Bronchial epithelial cell (primary cell): ENCODE measurements at regions not wholly inside any gene's neighbourhood (a gene's known extent, or its start where the extent isn't known, plus 50 kb on each side); places are given as distances from the start of the nearest gene placed in this dataset.
A peak's percentile ranks its signal among the peaks of the same experiment; 100 is the strongest.

Experiments
- DNase-seq: peaks from one replicate; pipeline ENCODE4 v3.0.0-alpha.2; 2010; ENCODE audit warnings: low read depth
- FAIRE-seq: peaks from 2 replicates; lab custom pipeline; 2011; peaks lifted over from hg19 to GRCh38; lab: Jason Lieb, UNC
- H3K27me3 ChIP-seq: 2 replicates; pipeline ENCODE4 v1.5.1; 2011; ENCODE audit warnings: low read length; ENCODE audit not compliant: control insufficient read depth, insufficient read depth
- H3K36me3 ChIP-seq: 2 replicates; pipeline ENCODE4 v1.5.1; 2011; ENCODE audit warnings: low read length; ENCODE audit not compliant: control insufficient read depth, insufficient read depth
- H3K4me3 ChIP-seq: 2 replicates; pipeline ENCODE4 v1.5.1; 2011; ENCODE audit warnings: mild to moderate bottlenecking, low read depth, low read length, control low read depth
- TF ChIP-seq, protein P1 (sequence below): IDR thresholded peaks from 2 replicates; pipeline ENCODE4 v1.5.1; 2011; ENCODE audit warnings: mild to moderate bottlenecking, moderate library complexity, low read length, control low read depth, inconsistent platforms; ENCODE audit not compliant: insufficient read depth, severe bottlenecking

DNA sequence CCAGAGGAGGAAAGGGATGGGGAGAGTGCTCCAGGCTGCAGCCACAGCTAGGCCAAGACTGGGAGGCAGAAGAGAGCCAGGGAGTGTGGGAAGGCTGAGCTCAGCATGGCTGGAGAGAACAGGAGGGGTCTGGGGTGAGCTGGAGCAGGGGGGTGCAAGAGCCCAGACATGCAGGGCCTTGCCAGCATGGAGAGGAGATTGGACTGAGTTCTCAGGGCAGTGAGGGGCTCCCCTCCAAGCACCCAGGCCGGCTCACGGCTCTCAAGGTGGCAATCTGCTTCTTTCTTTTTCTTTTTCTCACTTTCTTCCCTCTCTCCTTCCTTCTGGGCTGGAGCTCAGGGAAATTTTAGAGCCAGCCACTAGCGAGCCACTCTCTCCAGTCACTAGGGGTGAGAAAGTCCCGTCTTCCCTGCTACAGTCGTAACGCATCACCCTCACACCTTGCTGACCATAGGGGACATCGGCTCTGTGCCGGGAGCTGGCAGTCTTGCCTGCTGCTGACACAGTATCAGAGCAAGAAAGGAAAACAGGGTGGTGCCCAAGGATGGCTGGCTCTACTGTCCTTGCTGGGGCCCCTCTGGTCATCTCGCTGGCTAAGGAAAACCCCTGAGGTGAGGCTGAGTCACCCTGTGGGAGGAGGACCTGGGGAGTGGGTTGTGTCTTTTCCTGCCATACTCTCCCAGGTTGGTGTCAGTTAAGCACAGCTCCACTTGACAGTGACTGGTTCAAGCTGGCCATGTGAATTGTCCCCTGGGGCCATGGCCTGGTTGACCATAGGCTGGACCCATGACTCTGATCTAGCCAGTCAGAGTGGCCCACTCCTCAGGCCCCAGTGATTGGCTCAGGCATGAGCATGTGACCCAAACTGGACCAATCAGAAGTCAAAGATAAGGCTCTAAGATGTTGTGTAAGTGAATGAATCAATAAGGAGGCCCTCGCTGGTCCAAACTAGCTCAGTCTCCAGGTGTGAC lies 135.1 kb upstream of the PMEPA1 start:
- FAIRE-seq (no peak), DNase-seq (no peak)
- Histone ChIP-seq H3K36me3 (no peaks in the 10 kb centered on the region), H3K4me3 (no peak overlapping the region), H3K27me3 (peaks cover 16% of the 10 kb centered on the region)
- TF ChIP-seq, protein P1, sequence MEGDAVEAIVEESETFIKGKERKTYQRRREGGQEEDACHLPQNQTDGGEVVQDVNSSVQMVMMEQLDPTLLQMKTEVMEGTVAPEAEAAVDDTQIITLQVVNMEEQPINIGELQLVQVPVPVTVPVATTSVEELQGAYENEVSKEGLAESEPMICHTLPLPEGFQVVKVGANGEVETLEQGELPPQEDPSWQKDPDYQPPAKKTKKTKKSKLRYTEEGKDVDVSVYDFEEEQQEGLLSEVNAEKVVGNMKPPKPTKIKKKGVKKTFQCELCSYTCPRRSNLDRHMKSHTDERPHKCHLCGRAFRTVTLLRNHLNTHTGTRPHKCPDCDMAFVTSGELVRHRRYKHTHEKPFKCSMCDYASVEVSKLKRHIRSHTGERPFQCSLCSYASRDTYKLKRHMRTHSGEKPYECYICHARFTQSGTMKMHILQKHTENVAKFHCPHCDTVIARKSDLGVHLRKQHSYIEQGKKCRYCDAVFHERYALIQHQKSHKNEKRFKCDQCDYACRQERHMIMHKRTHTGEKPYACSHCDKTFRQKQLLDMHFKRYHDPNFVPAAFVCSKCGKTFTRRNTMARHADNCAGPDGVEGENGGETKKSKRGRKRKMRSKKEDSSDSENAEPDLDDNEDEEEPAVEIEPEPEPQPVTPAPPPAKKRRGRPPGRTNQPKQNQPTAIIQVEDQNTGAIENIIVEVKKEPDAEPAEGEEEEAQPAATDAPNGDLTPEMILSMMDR = no peak

DNA sequence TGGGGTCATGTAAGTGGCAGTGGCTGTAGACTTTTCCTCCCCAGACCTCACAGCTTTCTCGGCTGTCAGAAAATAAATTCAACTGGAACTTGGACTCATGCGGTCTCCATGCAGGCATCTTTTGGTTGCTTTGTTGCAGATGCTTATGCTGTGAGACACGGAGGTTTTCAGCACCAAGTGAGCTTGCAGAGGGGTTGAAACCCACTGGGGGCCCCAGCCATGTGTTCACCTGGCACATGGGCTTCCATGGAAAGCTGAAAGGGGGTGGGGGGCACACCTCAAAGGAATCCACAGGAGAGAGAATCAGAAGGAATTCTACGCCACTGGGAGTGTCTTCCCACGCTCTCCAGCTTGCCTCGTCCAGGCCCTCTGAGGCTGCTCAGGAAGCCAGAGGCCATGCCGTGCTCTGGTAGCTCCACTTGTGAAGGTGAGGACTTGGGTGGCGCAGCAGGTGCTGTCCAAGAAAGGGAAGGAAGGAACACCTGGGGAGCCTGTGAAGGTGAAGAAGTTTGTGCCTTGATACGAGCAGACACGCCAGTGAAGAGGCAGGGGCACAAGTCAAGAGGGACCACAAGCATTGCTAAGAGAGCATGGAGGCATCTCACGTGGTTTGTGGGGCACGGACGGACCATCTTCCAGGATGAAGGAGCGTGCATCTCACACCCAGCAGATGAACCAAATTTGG lies 134.3 kb upstream of the PMEPA1 start:
- H3K27me3 ChIP-seq = peaks cover 19% of the 10 kb centered on the region
- TF ChIP-seq, protein P1 = no peak
- no peak overlapping the region for H3K4me3 ChIP-seq
- H3K36me3 ChIP-seq = no peaks in the 10 kb centered on the region
- peak; percentile 43 for FAIRE-seq
- DNase-seq = no peak

DNA sequence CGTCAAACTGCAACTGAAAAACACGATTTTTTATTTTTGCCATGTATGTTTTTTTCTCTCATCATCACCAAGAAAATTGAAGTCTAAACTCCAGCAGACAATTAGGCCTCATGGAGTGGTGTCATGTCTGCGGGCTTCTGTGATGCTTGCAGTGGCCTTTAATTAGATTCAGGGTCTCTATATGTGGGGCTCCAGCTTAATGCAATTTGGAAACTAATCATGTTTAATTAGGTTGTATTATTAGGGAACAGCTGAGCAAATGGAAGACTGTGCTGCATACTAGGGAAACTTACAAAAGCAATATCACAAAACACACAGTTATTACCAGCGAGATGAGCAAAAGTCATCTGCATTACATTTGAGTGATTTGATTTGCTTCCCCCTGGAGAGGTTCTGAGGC lies 132.9 kb upstream of the PMEPA1 start:
- H3K36me3 ChIP-seq = no peaks in the 10 kb centered on the region
- DNase-seq = no peak
- peaks cover 20% of the 10 kb centered on the region for H3K27me3 ChIP-seq
- FAIRE-seq = no peak
- TF ChIP-seq, protein P1 = no peak
- H3K4me3 ChIP-seq = no peak overlapping the region

DNA sequence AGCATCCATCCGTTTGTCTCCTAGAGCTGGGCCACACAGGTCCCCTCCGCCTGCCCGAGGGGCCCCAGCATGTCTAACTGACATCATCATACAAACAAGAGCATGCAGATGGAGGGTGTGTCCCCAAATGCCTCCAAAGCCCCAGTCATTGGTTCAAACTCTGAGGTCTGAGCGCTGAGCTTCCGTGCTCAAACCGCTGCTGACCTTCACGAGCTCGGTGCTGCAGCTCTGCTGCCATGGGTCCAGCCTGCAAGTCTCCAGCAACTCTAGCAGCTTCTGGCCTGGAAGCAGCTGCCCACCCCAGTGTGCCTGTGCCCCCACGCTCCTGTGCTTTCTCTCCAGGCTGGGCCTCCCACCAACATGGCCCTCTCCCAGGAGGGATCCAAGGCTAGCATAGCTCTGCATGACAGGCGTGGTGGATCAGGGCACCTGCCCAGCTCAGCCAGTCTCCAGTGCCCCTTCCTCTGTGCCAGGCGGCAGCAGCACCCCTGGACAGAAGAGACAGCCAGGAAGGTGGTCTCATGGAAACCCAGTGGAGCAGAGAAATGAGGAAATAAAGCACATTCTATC lies 131.6 kb upstream of the PMEPA1 start:
- no peak for FAIRE-seq
- Histone ChIP-seq H3K4me3 (no peak overlapping the region), H3K27me3 (peaks cover 21% of the 10 kb centered on the region), H3K36me3 (no peaks in the 10 kb centered on the region)
- DNase-seq = no peak
- TF ChIP-seq, protein P1 = no peak

DNA sequence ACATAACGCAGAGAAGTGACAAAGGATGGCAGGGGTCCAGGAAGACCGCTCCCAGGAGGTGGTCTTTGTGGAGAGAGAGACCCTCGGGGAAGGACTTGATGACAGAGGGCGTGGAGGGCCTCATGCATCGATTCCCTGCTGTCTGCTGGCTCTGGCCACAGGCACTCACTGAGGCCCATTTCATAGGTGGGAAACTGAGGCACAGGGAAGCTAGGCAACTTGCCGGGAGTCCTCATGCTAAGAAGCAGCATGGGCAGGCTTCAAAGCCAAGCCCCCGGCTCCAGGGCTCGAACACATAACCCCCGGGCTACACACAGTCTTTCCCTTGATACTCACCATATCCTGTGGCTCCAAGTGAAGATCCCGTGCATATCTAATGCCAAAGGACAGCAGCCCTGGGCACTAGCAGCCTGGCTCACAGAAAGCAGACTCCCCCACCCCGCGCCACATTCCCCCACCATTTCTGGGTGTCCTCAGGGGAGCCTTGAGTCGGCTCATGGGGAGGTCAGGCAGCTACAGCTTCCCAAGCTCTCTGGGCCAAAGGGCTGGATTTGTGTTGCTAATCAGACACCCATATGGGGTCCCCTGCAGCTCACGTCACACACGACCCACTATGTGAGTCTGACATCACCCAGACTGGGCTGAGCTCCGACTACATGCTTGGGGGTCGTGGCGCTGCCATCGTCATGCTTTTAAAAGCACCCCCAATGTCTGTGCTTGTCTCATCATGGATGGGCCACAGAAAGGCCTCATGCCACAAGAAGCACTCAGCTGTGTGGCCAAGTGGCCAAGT lies 130.9 kb upstream of the PMEPA1 start:
- Histone ChIP-seq H3K4me3 (no peak overlapping the region), H3K36me3 (no peaks in the 10 kb centered on the region), H3K27me3 (peaks cover 17% of the 10 kb centered on the region)
- DNase-seq (no peak), FAIRE-seq (no peak)
- TF ChIP-seq, protein P1 = no peak
